ENCODE measurements at regions not wholly inside any gene's neighbourhood (a gene's known extent, or its start where the extent isn't known, plus 50 kb on each side); places are given as distances from the start of the nearest gene placed in this dataset.

- H3K36me3 ChIP-seq = no peaks in the 10 kb centered on the region
- H3K27me3 ChIP-seq = no peaks in the 10 kb centered on the region
- H3K4me1 ChIP-seq (ENCODE audit: low read depth) = peaks cover 4% of the 10 kb centered on the region
- no peak for DNase-seq (ENCODE audit: low read depth in 1 of 2, low spot score in 1 of 2)
- H3K9me3 ChIP-seq (ENCODE audit: low read depth) = no peaks in the 10 kb centered on the region
- H3K4me3 ChIP-seq = no peak overlapping the region
- TF ChIP-seq, protein P1, sequence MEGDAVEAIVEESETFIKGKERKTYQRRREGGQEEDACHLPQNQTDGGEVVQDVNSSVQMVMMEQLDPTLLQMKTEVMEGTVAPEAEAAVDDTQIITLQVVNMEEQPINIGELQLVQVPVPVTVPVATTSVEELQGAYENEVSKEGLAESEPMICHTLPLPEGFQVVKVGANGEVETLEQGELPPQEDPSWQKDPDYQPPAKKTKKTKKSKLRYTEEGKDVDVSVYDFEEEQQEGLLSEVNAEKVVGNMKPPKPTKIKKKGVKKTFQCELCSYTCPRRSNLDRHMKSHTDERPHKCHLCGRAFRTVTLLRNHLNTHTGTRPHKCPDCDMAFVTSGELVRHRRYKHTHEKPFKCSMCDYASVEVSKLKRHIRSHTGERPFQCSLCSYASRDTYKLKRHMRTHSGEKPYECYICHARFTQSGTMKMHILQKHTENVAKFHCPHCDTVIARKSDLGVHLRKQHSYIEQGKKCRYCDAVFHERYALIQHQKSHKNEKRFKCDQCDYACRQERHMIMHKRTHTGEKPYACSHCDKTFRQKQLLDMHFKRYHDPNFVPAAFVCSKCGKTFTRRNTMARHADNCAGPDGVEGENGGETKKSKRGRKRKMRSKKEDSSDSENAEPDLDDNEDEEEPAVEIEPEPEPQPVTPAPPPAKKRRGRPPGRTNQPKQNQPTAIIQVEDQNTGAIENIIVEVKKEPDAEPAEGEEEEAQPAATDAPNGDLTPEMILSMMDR (IDR thresholded peaks at IDR 0.05; ENCODE audit: low read depth, low read length) = no peak
- H3K27ac ChIP-seq = no peak overlapping the region
These were observed 63.4 kb upstream of the KLF3 start for GRCh38 chr4:38600575-38600974.

DNA sequence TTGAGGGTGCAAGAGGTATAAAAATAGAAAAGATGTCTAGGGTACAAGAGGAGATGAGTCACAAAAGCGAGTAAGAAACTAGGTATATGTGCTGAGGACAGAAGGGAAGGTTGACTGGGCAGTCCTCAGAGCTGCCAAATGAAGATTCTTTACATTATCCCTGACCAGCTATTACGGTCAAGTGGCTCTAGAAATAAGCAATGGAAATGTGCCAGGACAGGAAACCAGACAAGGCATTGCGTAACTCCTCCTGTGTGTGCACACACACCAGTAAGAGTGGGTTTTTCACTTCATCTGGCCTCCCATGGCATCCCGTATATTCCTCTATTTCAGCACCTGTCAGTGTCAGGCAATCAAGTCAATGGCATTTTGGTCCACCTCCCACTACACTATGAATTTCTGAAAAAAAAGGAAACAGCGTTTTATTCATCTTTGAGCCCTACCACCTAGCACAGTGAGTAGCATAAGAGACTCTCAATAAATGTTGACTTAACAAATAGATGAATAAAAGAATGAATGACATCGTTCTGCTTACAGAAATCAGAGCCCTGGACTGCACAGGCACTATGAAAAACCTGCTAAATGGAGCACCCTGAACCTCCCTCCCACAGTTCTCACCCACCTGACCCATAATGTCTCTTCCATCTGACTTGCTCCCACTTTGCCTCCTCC is 62.6 kb upstream of the KLF3 start:
- TF ChIP-seq, protein P1 (IDR thresholded peaks at IDR 0.05; ENCODE audit: low read depth, low read length) = no peak
- DNase-seq (ENCODE audit: low read depth in 1 of 2, low spot score in 1 of 2) = peak in 1 of 2 donors; percentile 84

DNA sequence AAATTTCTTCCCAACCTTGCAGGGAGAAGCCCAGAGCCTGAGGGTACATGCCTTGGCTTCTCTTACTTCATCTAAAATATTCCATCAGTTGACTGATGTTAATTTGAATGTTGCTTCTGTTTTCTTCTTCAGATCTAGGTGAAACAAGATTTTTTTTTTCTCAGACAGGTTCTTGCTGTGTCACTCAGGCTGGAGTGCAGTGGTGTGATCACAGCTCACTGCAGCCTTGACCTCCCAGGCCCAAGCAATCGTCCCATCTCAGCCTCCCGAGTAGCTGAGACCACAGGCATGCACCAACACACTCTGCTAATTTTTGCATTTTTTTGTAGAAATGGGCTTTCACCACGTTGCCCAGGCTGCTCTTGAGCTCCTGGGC is 62.1 kb upstream of the KLF3 start:
- H3K27me3 ChIP-seq = no peaks in the 10 kb centered on the region
- H3K27ac ChIP-seq = no peak overlapping the region
- H3K4me3 ChIP-seq = no peak overlapping the region
- TF ChIP-seq, protein P1 (IDR thresholded peaks at IDR 0.05; ENCODE audit: low read depth, low read length) = no peak
- no peak for DNase-seq (ENCODE audit: low read depth in 1 of 2, low spot score in 1 of 2)
- peaks cover 4% of the 10 kb centered on the region for H3K4me1 ChIP-seq (ENCODE audit: low read depth)
- no peaks in the 10 kb centered on the region for H3K9me3 ChIP-seq (ENCODE audit: low read depth)
- H3K36me3 ChIP-seq = no peaks in the 10 kb centered on the region

More for the DNA sequence above, 62.6 kb upstream of the KLF3 start:
- Histone ChIP-seq H3K4me3 (no peak overlapping the region), H3K9me3 (ENCODE audit: low read depth) (no peaks in the 10 kb centered on the region), H3K27ac (no peak overlapping the region), H3K4me1 (ENCODE audit: low read depth) (peaks cover 4% of the 10 kb centered on the region), H3K36me3 (no peaks in the 10 kb centered on the region), H3K27me3 (no peaks in the 10 kb centered on the region)

- H3K36me3 ChIP-seq = no peaks in the 10 kb centered on the region
These were observed 60.3 kb upstream of the KLF3 start for GRCh38 chr4:38603652-38604051.

GRCh38 chr4:38605181-38605752 is 58.7 kb upstream of the KLF3 start:
- Histone ChIP-seq H3K27me3 (no peaks in the 10 kb centered on the region), H3K4me3 (no peak overlapping the region), H3K4me1 (ENCODE audit: low read depth) (peaks cover 4% of the 10 kb centered on the region), H3K36me3 (no peaks in the 10 kb centered on the region), H3K9me3 (ENCODE audit: low read depth) (no peaks in the 10 kb centered on the region), H3K27ac (peak overlapping the region; percentile 28)
- DNase-seq (ENCODE audit: low read depth in 1 of 2, low spot score in 1 of 2) = no peak
- TF ChIP-seq, protein P1 (IDR thresholded peaks at IDR 0.05; ENCODE audit: low read depth, low read length) = no peak

More at GRCh38 chr4:38603652-38604051, 60.3 kb upstream of the KLF3 start:
- Histone ChIP-seq H3K4me1 (ENCODE audit: low read depth) (peaks cover 4% of the 10 kb centered on the region), H3K27me3 (no peaks in the 10 kb centered on the region), H3K27ac (no peak overlapping the region), H3K9me3 (ENCODE audit: low read depth) (no peaks in the 10 kb centered on the region), H3K4me3 (no peak overlapping the region)
- TF ChIP-seq, protein P1 (IDR thresholded peaks at IDR 0.05; ENCODE audit: low read depth, low read length) = no peak
- peak in 1 of 2 donors; percentile 51 for DNase-seq (ENCODE audit: low read depth in 1 of 2, low spot score in 1 of 2)
